NCI-H774 (cell line): ENCODE measurements at regions not wholly inside any gene's neighbourhood (a gene's known extent, or its start where the extent isn't known, plus 50 kb on each side); places are given as distances from the start of the nearest gene placed in this dataset.

Experiments
- DNase-seq: peaks from one replicate; lab custom pipeline; 2025; lab: John Stamatoyannopoulos, UW

DNA sequence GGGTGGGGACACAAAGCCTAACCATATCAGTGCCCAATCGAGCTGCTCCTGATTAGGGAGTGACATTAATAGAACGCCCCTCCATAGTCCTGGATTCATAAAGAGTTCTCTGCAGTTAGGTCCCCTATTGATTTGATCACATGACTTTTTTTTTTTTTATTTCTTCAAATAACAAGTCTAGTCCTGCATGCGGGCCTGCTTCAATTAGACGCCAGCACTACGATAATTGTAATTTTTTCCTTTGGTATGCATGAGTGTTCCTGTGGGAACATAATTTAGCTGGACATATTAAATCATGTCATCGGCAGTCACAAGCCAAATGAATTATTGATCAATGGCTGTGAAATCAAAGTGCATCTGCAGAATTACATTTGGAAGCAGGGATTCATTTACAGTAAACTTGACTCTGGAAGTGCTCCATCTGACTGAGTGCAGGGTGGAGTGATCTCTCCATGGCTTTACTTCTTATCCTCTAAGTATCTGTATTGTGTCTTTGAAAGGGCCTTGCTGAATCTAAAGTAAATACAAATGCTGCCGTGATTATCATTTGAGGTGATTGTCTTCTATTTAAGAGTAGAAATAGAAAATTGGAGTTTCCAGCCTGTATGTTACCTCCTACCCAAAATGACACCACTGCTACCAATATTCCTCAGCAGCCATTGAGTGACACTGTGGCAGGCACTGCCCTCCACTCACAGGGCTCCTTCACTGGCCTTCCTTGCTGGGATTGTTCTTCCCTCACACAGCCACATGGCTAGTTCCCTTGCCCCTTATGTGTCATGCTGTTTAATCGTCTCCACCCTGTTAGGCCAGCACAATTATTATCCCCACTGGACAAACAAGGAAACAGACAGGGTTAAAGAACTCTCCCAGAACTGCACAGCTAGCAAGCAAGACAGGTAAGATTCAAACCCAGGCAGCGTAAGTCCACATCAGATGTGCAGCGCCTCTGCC lies 337.4 kb upstream of the ID2 start:
- no peak for DNase-seq

DNA sequence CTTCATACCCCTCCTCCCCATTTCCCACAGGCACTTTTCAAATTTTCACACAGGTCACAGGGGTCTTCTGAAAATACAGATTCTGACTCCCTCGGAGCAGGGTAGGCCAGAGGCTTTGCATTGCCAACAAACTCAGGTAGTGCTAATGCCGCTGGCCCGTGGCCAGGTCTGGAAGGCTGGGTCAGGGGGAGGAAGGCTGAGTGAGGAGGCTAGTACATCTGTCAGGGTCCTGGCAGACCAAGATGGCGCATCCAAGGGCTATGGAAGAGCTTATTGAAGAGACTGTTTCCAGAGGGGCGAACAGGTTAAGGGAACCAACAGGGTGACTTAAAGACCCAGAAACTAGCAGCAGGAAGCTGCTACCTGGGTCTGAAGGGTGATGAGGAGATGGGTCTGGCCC lies 336.7 kb upstream of the ID2 start:
- DNase-seq, result no peak

DNA sequence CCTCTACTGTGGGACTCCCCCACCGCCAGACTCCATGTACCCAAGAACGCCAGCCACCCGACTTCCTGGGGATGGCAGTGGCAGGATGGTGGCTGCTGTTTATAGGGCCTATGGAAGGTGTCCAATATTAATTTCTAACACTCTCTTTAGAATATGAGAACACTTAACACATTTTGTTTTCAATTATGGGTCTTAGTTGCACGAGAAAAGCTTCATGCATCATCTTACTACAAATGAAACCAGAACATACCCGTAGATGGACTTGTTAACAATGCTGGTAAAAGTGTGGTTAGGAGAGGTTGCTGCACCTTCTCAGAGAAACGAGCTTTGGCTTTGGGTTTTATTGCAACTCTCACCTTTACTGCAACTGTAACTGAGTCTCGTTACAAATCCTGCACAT lies 335.6 kb upstream of the ID2 start:
- no peak for DNase-seq

DNA sequence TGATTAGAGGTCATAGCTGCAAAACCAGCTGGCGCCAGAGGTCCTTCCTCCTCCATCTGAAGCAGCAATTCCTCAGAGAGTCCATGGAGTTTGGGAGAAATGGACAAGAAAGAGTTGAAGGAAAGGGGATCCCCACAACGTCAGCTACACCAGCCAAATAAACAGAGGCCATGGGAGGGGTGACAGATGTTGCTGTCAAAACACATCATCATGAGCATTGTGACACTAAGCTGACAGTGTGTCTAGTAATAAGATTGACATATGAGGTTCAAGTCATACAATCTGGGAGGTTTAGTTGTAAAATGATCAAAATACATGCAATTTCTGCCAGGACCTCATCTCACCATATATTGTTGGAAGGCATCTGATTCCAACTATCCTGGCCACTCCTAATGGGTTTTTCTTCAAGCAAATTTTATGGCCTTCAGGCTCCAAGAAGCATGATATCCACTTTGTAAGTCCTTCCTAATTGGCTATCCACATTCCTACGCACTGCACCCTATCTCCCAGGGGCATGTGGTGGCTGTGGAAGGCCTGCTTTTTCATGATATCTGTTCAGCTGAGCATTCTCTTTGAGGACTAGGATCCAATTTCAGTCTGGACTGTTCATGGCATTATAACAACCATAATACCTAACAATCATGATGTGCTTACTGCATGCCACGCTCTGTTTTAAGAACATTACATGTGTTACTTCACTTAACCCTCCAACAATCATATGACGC lies 335.0 kb upstream of the ID2 start:
- no peak for DNase-seq

DNA sequence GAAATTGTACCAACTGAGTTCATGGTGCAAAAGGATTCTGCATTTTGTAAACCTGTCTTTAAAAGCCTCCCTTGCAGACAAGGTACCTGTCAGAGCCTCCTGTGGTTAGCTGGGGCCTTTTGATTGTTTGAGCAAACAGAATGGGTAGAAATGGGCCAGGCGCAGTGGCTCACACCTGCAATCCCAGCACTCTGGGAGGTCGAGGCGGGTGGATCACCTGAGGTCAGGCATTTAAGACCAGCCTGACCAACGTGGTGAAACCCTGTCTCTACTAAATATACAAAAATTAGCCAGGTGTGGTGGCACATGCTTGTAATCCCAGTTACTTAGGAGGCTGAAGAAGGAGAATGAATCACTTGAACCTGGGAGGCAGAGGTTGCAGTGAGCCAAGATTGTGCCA lies 332.9 kb upstream of the ID2 start:
- peak; percentile 72 for DNase-seq

DNA sequence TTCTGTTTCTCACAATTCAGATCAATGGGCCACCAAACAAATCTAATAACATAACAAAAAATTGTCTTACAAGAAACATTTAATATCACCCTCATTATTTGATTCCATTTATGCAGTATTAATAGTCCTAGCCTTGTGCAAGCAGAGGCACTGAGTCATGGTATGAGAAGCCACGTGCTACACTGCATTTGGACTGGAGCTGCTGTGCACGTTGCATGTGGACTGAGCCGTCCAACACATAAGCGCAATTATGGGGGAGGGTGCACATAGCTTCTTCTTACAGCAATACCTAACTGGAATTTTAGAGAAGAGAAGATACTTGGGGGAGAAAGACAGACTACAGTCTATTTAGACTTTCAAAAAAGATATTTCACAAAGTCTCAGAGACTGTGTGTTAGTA lies 329.6 kb upstream of the ID2 start:
- DNase-seq, result no peak

DNA sequence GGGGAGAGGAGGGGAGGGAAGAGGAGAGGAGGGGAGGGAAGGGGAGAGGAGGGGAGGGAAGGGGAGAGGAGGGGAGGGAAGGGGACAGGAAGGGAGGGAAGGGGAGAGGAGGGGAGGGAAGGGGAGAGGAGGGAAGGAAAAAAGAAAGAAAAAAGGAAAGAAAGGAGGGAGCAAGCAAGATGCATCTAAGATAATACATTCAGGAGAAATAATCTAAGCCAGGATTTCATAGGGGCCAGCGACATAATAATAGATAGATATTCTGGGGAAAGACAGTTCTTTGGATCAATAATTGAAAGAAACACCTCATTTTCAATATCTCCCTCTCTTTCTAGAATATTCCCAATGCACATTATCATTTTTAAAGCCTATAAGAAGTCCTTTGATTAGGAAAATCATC lies 328.9 kb upstream of the ID2 start:
- no peak for DNase-seq

DNA sequence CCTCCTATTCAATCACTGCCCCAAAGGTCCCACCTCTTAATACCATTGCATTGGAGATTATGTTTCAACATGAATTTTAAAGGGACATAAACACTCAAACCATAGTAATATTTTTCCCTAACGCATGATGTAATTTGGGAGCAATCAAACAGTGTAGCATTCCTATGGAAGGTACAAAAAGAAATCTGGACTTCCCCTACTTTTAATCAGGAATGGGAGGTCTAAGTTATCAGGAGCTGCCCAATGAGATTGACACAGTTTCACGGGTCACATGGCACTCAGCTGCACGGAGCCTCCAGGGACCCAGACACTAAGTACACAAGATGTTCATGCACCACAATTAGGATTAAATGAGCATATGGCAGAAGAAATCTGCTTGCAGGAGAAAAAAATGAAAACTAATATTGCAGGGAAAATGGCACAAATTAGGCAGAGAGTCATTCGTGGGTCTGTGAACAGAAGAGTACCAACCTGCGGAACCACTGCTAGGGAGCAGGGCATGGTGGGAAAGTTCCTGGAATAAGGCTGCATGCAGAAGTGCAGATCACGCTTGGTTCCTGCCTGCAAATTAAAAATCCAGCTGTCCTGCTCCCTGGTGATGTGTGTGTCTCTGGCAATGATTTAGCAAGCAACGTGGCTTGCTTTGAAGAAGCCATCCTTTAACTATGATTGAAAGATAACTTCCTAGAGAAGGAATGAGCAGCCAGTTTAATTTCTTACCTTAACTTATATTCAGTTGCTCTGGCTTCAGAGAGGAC lies 326.6 kb upstream of the ID2 start:
- DNase-seq, result no peak

DNA sequence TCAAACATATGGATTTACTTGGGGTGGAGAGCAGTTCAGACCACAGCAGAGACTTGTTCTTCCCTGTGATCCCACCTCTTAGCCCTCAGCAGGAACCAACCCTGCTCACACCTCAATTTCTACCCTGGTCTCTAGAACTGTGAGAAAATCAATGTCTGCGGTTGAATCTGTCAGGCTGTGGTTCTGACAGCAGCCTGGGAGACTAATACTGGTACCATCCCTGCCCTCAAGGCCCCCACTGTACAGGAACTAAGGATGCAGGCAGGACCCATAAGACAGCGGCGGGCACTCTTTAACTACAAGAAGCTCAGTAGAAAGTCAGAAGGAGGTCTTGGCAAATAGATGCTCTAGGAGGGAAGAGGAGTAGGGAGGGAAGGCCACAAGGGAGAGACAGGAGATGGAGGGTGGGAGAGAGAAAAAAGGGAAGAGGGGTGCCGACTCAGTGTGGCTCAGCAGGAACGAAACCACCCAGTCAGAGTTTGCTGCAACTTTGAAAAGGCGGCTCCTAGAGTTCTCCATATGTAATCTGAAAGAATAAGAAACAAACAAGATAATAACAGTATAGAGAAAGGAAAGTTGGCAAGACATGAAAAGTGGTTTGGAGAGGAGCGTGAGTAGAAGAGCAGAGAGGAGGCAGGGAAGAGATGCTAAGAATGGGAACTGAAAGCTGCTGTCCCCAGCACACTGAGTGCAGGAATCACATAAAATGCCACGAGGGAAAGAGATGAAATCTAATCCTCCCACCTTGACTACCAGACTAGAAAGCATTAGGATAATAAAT lies 323.9 kb upstream of the ID2 start:
- DNase-seq, result no peak

DNA sequence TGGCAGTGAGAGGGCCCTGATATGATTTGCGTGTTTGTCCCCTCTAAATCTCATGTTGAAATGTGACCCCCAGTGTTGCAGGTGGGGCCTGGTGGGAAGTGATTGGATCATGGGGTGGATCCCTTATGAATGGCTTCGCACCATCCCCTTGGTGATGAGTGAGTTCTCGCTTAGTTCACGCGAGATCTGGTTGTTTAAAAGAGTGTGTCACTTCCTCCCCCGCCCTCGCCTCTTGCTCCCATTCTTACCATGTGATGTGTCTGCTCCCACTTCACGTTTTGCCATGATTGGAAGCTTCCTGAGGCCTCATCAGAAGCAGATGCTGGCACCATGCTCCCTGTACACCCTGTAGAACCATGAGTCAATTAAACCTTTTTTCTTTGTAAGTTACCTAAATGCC lies 319.9 kb upstream of the ID2 start:
- DNase-seq, result no peak

DNA sequence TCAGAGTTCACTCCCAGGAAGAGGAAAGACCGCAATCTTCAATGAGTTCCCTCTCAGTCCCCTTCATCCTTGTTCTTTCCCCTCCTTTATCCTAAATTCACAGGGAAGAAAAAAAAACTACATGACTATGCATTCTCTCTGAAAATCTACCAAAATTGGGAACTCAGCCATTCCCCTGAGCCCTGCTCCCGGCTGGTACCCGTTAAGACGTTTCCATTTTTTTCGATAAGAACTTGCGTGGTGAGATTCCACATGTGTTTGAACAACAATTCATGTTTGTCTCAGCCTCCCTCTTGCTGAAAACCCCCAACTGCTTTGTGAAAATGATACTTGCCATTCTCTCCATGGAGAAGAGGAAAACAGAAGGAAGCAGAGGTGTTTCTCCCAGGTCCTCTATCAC lies 318.7 kb upstream of the ID2 start:
- no peak for DNase-seq

DNA sequence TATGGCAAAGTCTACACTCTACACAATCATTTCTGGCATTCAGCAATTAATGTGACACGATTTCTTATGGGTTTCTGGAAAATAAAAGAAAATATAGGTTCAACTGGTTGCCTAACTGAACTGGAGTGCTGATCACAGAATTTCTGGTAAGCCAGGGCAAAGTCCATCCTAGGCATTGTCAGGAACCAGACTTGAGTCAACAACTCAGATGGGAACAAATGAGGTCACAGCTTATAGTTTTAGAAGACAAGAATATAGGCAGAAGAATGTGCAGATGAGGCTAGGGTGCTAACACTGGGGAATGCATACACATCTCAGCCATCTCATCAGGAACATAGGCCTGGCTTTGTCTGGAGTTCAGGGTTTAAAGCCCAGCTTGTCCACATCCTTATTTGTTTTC lies 317.2 kb upstream of the ID2 start:
- DNase-seq, result no peak

DNA sequence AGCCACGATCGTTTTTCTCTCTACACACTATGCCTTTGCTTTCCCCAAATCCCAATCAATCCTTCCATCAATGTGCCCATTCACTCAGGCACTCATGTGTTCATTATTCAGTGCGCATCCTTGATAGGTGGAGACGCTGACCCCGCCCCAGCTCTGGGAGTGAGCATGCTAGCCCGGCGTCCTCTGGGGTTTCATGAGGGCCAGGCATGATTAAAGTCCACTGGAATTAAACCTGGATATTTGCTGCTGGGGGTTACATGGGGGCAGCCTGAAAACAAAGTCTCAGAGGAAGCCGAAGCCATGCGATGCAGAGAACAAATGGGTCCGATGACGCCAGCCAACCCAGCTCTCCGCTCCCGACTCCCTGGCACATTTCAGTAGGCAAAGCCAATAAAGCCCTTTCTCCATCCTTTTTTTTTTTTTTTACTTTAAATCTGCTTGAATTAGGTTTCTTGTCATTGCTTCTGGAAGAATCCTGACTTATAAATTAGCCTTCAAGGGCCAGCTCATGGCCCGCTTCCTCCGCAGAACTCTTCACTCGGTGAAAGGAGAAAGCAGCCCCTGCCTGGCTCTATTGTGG lies 316.4 kb upstream of the ID2 start:
- no peak for DNase-seq

DNA sequence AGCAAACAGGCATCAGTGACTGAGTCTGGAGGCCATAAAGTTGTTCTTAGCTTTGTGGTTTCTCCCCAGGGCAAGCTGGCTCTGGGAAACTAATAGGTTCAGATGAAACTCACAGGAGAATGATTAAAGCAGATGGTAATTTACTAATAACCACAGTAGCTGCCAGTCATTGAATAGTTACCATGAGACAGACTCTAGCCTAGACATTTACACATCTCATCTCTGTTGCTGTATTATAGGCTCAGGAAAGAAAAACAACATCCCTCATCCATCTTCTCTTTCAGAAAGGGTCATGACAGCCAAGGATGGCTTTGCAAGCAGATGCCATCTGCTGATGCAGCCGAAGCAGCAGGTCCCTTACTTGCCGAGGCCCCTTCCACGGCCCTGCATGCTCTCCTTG lies 314.0 kb upstream of the ID2 start:
- DNase-seq, result no peak

DNA sequence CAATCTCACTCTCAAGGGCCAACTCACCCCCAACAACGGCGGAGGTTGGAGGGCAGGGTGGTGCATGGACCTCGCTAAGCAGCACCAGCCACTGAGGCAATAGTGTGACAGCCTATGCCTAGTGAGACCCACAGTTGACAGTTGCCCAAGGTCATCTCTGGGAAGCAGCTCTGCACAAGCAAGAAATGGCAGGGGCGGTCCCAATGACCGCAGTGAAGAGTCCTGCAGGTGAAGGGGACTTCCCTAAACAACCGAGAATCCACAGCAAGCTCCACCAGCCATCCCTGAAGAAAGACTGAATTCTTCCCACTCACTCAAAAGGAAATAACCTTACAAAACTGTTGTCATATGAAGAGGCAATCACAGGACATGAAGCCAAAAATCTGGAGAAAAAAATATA lies 313.4 kb upstream of the ID2 start:
- no peak for DNase-seq

DNA sequence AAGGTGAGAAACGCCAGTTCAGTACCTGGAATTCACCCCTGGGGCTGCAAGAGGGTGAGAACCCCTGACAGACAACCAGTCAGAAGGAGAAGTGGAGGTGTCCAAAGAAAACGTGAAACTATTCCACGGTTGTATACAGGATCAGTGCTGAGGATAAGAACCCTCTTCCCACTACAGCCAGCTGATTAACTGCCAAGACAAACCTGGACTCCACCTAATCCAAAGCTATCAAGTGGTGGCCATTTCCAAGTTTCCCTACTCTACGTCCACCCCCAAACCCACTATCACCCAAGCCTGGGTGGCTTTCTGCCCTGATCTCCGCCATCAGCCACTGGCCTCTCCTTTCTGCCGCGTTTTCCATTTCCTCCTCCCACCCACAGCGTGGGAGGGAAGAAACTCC lies 312.3 kb upstream of the ID2 start:
- DNase-seq, result no peak

DNA sequence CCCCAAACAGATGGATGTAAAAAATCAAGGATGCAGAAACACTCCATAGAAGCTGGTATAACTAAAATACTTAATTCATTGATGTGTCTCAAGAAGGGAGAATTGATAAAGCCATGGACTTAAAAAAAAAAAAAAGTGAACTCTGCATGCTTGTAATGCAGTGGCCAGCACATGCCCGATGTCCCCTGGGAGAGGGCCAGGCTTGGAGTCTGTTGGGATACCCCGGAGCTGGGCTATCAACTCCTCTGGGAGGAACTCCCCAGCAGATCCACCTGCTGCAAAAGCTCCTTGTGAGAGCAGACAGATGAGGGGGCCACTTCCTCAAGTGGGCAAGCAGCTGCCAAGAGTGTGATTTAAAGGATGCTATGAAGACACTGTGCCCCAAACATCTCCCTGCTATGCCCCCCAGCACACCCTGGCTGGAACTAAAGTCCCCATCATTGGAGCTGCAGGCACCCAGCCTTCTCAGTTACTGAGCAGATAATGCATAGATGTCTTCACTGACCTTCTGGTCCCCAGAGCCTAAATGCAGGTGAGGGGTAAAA lies 311.5 kb upstream of the ID2 start:
- DNase-seq, result no peak

DNA sequence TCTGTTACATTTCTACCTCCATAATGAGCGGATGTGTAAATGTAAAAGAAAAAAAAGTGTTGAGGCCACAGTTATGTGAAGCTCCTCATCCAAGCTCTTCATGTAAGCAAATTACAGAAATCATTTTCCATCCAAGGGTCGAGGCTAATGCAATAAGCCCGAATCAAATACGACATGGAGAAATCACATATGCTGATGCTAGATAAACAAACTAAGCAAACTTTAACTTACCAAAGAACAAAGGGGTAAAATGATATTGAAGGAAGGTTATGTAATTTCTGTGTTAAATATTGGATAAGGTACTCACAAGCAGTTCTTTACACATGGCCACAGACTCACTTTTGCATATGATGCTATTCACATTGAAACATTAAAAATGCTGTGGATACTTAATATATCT lies 310.2 kb upstream of the ID2 start:
- no peak for DNase-seq

DNA sequence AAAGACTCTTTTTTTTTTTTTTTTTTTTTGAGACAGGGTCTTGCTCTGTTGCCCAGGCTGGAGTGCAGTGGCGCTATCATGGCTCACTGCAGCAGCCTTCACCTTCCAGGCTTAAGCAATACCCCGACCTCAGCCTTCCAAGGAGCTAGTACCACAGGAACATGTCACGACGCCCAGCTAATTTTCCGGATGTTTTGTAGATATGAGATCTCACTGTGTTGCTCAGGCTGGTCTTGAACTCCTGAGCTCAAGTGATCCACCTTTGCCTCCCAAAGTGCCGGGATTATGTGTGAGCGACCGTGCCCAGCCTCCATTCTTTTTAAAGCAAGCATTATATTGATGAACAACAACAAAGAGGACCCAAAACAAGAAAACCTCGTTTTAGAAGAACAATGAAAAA lies 307.1 kb upstream of the ID2 start:
- no peak for DNase-seq

DNA sequence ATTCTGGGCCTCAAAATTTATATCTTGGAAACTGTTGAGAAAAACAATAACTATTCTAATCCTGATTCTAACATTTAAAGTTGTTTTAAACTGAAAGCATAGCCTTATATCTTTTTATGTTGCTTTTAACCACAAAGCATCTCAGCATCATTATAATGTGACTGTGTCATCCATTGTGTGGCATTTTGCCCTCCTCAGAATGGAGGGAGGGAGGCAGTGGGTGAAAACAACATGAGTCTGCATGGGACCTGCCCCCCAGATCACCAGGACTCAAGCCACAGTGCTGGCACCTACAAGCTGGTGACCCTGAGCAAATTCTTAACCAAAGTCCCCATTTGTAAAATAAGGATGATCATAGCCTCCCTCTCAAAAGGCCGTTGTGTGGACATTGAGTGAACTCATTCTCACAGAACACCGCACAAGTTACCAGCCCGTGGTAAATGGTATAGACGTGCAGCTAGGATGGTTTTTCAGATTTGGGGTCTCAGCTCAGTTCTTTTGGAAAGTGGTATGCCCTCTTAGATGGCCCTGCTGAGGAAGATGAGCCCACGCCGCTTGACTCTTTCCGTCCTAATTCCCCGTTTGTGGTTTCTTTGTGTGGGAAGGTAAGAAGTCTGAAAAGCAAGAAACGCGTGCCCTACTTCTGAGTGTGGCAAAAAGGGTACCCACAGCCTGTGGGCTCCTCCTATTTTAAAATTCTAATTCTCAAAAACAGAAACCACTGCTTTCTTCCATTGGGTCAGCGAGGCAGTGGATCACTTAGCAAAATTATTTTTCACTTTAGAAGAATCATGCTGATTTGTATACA lies 305.0 kb upstream of the ID2 start:
- DNase-seq, result no peak
